Loucy (cell line): ENCODE measurements at regions not wholly inside any gene's neighbourhood (a gene's known extent, or its start where the extent isn't known, plus 50 kb on each side); places are given as distances from the start of the nearest gene placed in this dataset.

Source experiments
- CTCF ChIP-seq: fragments of 200-600 bp; sonication (generic); conservative IDR thresholded peaks from 2 replicates; pipeline ENCODE4 v1.5.1; 2014; ENCODE audit warnings: mild to moderate bottlenecking, antibody characterized with exemption, low read length
- EZH2phosphoT487 ChIP-seq: fragments of 200-600 bp; IDR thresholded peaks from 2 replicates; pipeline ENCODE4 v1.6.1; 2018; ENCODE audit warnings: antibody characterized with exemption, mild to moderate bottlenecking, moderate library complexity, borderline replicate concordance

- TF ChIP-seq CTCF = no peak
- no peak for TF ChIP-seq EZH2phosphoT487
Observed at GRCh38 chrX:39682778-39683177, 415.0 kb downstream of the BCOR start.
